ENCODE measurements at regions not wholly inside any gene's neighbourhood (a gene's known extent, or its start where the extent isn't known, plus 50 kb on each side); places are given as distances from the start of the nearest gene placed in this dataset.

DNA sequence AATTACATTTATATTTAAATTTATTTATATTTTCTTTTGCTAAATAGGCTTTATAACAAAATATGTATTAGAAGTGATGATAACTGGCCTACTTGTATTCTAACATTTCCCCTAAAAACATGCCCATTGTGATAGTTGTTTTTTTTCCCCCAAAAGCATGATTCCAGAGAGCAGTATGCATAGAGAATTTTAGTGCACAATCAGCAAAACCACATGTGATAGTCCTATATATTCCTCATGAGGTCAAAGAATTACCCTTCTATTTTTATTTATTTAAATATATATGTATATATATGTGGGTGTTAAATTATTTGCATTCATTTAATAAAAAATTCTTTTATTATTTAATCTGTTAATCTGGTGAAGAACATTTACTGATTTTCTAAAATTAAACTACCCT lies 78.2 kb upstream of the TLL1 start:
- DNase-seq (ENCODE audit: extremely low spot score): no peak
- no peak for TF ChIP-seq EP300 (IDR thresholded peaks at IDR 0.05)
- no peak for TF ChIP-seq POLR2AphosphoS5 (IDR thresholded peaks at IDR 0.05)
- no peak overlapping the region for H3K4me3 ChIP-seq
- H3K27ac ChIP-seq (replicated peaks in 1 of 4): no peak overlapping the region
- intact Hi-C loops (cut with DNase I): no loop called here
- H3K4me1 ChIP-seq: no peaks in the 10 kb centered on the region
- no peaks in the 10 kb centered on the region for H3K9me3 ChIP-seq
- H3K36me3 ChIP-seq: no peaks in the 10 kb centered on the region
- H3K27me3 ChIP-seq: no peaks in the 10 kb centered on the region

DNA sequence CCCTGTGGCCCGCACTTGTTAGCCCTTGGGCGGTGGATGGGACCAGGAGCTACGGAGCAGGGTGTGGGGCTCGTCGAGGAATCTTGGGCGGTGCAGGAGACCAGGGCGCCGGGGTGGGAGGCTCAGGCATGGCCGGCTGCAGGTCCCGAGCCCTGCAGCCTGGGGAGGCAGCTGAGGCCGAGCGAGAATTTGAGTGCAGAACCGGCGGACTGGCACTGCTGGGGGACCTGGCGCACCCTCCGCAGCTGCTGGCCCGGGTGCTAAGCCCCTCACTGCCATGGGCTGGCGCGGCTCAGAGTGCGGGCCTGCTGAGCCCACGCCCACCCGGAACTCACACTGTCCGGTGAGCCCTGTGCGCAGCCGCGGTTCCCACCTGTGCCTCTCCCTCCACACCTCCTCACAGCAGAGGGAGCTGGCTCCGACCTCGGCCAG lies 73.6 kb upstream of the TLL1 start:
- intact Hi-C loops (cut with DNase I): no loop called here
- no peaks in the 10 kb centered on the region for H3K27me3 ChIP-seq
- no peak for DNase-seq (ENCODE audit: extremely low spot score)
- no peaks in the 10 kb centered on the region for H3K9me3 ChIP-seq
- WGBS: 100% methylated on average over 3 of the region's 28 CpGs
- no peak for TF ChIP-seq POLR2A (IDR thresholded peaks at IDR 0.05; ENCODE audit: low read depth)
- no peak overlapping the region for H3K4me3 ChIP-seq
- H3K4me1 ChIP-seq: peaks cover 0 to 4% (median 0%) of the 10 kb centered on the region in 4 donors
- H3K27ac ChIP-seq (replicated peaks in 1 of 4): no peak overlapping the region
- H3K36me3 ChIP-seq: no peaks in the 10 kb centered on the region

DNA sequence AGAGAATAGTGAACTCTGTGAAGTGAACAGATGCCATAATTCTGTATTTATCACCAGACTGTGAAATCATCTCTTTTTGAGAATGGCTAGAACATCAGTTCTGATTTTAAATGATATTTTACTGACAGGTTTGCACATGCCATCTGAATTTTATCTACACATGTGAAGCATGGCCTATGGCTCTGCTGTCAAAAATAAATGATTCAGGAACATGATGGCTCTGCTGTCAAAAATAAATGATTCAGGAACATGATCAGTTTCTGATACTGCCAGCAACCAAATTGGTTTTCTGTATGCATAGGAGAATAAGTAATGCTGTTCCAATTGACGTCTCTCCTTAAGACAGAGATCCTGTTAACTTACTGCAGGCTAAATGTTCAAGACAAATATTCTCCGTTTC lies 70.6 kb upstream of the TLL1 start:
- Histone ChIP-seq H3K4me1 (peaks cover 0 to 4% (median 0%) of the 10 kb centered on the region in 4 donors), H3K27ac (replicated peaks in 1 of 4) (no peak overlapping the region), H3K27me3 (no peaks in the 10 kb centered on the region), H3K36me3 (no peaks in the 10 kb centered on the region), H3K9me3 (no peaks in the 10 kb centered on the region), H3K4me3 (no peak overlapping the region)
- intact Hi-C loops (cut with DNase I): no loop called here
- WGBS: 82% methylated on average over 2 of the region's 2 CpGs
- TF ChIP-seq, protein P1, sequence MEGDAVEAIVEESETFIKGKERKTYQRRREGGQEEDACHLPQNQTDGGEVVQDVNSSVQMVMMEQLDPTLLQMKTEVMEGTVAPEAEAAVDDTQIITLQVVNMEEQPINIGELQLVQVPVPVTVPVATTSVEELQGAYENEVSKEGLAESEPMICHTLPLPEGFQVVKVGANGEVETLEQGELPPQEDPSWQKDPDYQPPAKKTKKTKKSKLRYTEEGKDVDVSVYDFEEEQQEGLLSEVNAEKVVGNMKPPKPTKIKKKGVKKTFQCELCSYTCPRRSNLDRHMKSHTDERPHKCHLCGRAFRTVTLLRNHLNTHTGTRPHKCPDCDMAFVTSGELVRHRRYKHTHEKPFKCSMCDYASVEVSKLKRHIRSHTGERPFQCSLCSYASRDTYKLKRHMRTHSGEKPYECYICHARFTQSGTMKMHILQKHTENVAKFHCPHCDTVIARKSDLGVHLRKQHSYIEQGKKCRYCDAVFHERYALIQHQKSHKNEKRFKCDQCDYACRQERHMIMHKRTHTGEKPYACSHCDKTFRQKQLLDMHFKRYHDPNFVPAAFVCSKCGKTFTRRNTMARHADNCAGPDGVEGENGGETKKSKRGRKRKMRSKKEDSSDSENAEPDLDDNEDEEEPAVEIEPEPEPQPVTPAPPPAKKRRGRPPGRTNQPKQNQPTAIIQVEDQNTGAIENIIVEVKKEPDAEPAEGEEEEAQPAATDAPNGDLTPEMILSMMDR (IDR thresholded peaks at IDR 0.05): no peak
- TF ChIP-seq POLR2AphosphoS5 (IDR thresholded peaks at IDR 0.05) (no peak), EP300 (IDR thresholded peaks at IDR 0.05) (no peak), POLR2A (IDR thresholded peaks at IDR 0.05; ENCODE audit: low read depth) (no peak)
- no peak for DNase-seq (ENCODE audit: extremely low spot score)

DNA sequence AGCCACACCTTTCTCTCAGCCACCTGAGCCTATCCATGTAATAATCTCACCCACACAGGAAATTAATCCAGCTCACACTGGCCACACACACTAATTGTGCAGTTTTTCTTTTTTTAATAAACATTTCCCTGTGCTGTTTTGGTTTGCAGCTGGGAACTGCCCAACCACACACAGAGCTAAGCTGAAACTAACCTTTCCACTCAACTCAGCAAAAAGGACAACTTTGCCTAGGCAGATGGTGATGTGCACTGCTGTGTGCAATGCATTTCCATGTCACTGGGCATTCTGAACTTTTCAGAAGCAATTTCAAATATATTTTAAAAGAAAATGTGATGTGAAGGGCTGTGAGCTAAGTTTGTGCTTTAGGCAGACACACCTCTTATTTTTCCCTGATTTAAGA lies 70.0 kb upstream of the TLL1 start:
- Histone ChIP-seq H3K36me3 (no peaks in the 10 kb centered on the region), H3K9me3 (no peaks in the 10 kb centered on the region), H3K27me3 (no peaks in the 10 kb centered on the region), H3K4me1 (peaks cover 0 to 4% (median 0%) of the 10 kb centered on the region in 4 donors), H3K4me3 (no peak overlapping the region), H3K27ac (replicated peaks in 1 of 4) (no peak overlapping the region)
- DNase-seq (ENCODE audit: extremely low spot score): no peak
- intact Hi-C loops (cut with DNase I): no loop called here
- TF ChIP-seq EP300 (IDR thresholded peaks at IDR 0.05): no peak
- TF ChIP-seq, protein P1 (IDR thresholded peaks at IDR 0.05): no peak
- no peak for TF ChIP-seq POLR2AphosphoS5 (IDR thresholded peaks at IDR 0.05)
- no peak for TF ChIP-seq POLR2A (IDR thresholded peaks at IDR 0.05; ENCODE audit: low read depth)

DNA sequence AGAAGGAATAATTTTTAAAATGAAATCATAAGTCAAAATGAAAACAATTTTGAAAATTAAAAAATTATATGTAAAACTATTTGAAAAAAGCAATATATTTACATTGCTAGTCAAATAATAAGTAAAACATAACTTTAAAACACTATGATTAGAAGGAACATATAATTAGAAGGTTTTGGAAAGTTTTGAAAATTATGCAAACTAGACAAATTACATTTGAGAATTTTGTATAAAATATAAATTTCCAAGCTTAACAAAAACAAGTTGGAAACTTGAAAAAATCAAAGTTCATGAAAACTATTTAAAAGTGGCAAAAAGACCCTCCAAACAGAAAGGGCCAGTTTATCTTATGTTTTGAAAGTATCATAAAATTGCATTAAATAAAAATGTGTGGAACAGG lies 67.6 kb upstream of the TLL1 start:
- no peak overlapping the region for H3K27ac ChIP-seq (replicated peaks in 1 of 4)
- no peak overlapping the region for H3K4me3 ChIP-seq
- H3K27me3 ChIP-seq: no peaks in the 10 kb centered on the region
- no peak for TF ChIP-seq POLR2A (IDR thresholded peaks at IDR 0.05; ENCODE audit: low read depth)
- TF ChIP-seq, protein P1 (IDR thresholded peaks at IDR 0.05): no peak
- no peak for TF ChIP-seq POLR2AphosphoS5 (IDR thresholded peaks at IDR 0.05)
- TF ChIP-seq EP300 (IDR thresholded peaks at IDR 0.05): no peak
- H3K36me3 ChIP-seq: no peaks in the 10 kb centered on the region
- DNase-seq (ENCODE audit: extremely low spot score): no peak
- intact Hi-C loops (cut with DNase I): no loop called here
- no peaks in the 10 kb centered on the region for H3K9me3 ChIP-seq
- peaks cover 0 to 4% (median 0%) of the 10 kb centered on the region in 4 donors for H3K4me1 ChIP-seq

DNA sequence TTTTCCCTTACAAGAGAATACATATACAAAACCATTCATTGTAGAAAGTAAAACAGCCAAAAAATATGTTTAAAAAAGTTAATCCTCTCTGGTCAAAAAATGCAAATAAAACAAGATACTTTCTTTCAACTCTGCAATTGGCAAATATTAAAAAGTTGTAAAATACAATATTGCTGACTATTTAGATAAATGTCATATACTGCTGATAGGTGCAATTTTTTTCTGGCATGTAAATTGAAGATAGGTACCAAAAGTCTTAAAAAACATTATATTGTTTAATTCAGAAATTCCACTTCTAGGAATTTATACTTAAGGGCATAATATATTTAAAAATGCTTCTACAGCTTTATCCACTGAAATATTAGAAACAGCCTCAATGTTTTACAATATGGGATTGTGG lies 66.4 kb upstream of the TLL1 start:
- intact Hi-C loops (cut with DNase I): no loop called here
- TF ChIP-seq, protein P1 (IDR thresholded peaks at IDR 0.05): no peak
- TF ChIP-seq EP300 (IDR thresholded peaks at IDR 0.05): no peak
- no peak for TF ChIP-seq POLR2A (IDR thresholded peaks at IDR 0.05; ENCODE audit: low read depth)
- TF ChIP-seq POLR2AphosphoS5 (IDR thresholded peaks at IDR 0.05): no peak

More for the DNA sequence above, 66.4 kb upstream of the TLL1 start:
- Histone ChIP-seq H3K36me3 (no peaks in the 10 kb centered on the region), H3K27me3 (no peaks in the 10 kb centered on the region), H3K4me1 (peaks cover 0 to 4% (median 0%) of the 10 kb centered on the region in 4 donors), H3K27ac (replicated peaks in 1 of 4) (no peak overlapping the region), H3K9me3 (no peaks in the 10 kb centered on the region), H3K4me3 (no peak overlapping the region)
- no peak for DNase-seq (ENCODE audit: extremely low spot score)
